GM23338 (cell line): ENCODE measurements at regions not wholly inside any gene's neighbourhood (a gene's known extent, or its start where the extent isn't known, plus 50 kb on each side); places are given as distances from the start of the nearest gene placed in this dataset.

Source experiments
- CREB1 ChIP-seq: fragments of 250-450 bp; sonication (Bioruptor Pico); IDR thresholded peaks from 2 replicates; pipeline ENCODE4 v1.5.0; 2020; ENCODE audit warnings: low read depth, mild to moderate bottlenecking, moderate library complexity
- CTCF ChIP-seq, 2 experiments: fragments of 200-600 bp in 1 of 2; sonication (generic) in 1 of 2; conservative IDR thresholded peaks; 2 replicates each; pipeline versions ENCODE4 v1.5.1 to v1.6.1; 2016 to 2017; ENCODE audit warnings: antibody characterized with exemption in 2 of 2, low read depth in 2 of 2, mild to moderate bottlenecking in 2 of 2, moderate library complexity in 1 of 2
- ETS1 ChIP-seq: IDR thresholded peaks from 2 replicates; pipeline ENCODE4 v1.6.1; 2016; ENCODE audit warnings: antibody characterized with exemption
- EZH2 ChIP-seq: fragments of 200-600 bp; sonication (generic); IDR thresholded peaks from one replicate; pipeline ENCODE4 v1.8.0; 2017; ENCODE audit warnings: antibody characterized with exemption, mild to moderate bottlenecking, low read depth; ENCODE audit not compliant: unreplicated experiment
- EZH2phosphoT487 ChIP-seq: fragments of 200-600 bp; sonication (generic); IDR thresholded peaks from one replicate; pipeline ENCODE4 v1.8.1; 2018; ENCODE audit warnings: antibody characterized with exemption; ENCODE audit not compliant: unreplicated experiment
- JUNB ChIP-seq: IDR thresholded peaks from one replicate; pipeline ENCODE4 v1.6.1; 2016; ENCODE audit warnings: antibody characterized with exemption; ENCODE audit not compliant: unreplicated experiment
- NANOG ChIP-seq: IDR thresholded peaks from 2 replicates; pipeline ENCODE4 v1.6.1; 2016; ENCODE audit warnings: antibody characterized with exemption, borderline replicate concordance
- POLR2AphosphoS5 ChIP-seq: IDR thresholded peaks from 2 replicates; pipeline ENCODE4 v1.6.1; 2016; ENCODE audit warnings: antibody characterized with exemption, low read depth
- REST ChIP-seq: IDR thresholded peaks from one replicate; pipeline ENCODE4 v1.6.1; 2018; ENCODE audit warnings: antibody characterized with exemption; ENCODE audit not compliant: unreplicated experiment
- STAT1 ChIP-seq: IDR thresholded peaks from one replicate; pipeline ENCODE4 v1.6.1; 2016; ENCODE audit warnings: antibody characterized with exemption; ENCODE audit not compliant: unreplicated experiment
- ZNF114 ChIP-seq: fragments of 250-450 bp; sonication (Bioruptor Pico); IDR thresholded peaks from 2 replicates; pipeline ENCODE4 v1.5.0; 2020; ENCODE audit warnings: mild to moderate bottlenecking, moderate library complexity
- ZNF331 ChIP-seq: fragments of 250-450 bp; sonication (Bioruptor Pico); IDR thresholded peaks from 2 replicates; pipeline ENCODE4 v1.5.0; 2020; ENCODE audit warnings: low read depth, mild to moderate bottlenecking, moderate library complexity
- ZNF462 ChIP-seq: fragments of 250-450 bp; sonication (Bioruptor Pico); IDR thresholded peaks from 2 replicates; pipeline ENCODE4 v1.5.0; 2020; ENCODE audit warnings: mild to moderate bottlenecking, moderate library complexity

GRCh38 chr6:91632308-91632707, 1045.4 kb upstream of the MAP3K7 start:
- no peak for TF ChIP-seq EZH2phosphoT487
- no peak for TF ChIP-seq CTCF (conservative IDR thresholded peaks at IDR 0.05; ENCODE audit: low read depth in 2 of 2)
- TF ChIP-seq POLR2AphosphoS5: no peak
- TF ChIP-seq CREB1 (CRISPR knock-in tag): no peak
- no peak for TF ChIP-seq STAT1
- TF ChIP-seq REST: no peak
- TF ChIP-seq EZH2: no peak
- no peak for TF ChIP-seq ZNF462 (CRISPR knock-in tag)
- TF ChIP-seq NANOG: no peak
- TF ChIP-seq JUNB: no peak
- TF ChIP-seq ETS1: no peak
- no peak for TF ChIP-seq ZNF331 (CRISPR knock-in tag)
- TF ChIP-seq ZNF114 (CRISPR knock-in tag): no peak
